ENCODE measurements at regions not wholly inside any gene's neighbourhood (a gene's known extent, or its start where the extent isn't known, plus 50 kb on each side); places are given as distances from the start of the nearest gene placed in this dataset.
A peak's percentile ranks its signal among the peaks of the same experiment; 100 is the strongest.

DNA sequence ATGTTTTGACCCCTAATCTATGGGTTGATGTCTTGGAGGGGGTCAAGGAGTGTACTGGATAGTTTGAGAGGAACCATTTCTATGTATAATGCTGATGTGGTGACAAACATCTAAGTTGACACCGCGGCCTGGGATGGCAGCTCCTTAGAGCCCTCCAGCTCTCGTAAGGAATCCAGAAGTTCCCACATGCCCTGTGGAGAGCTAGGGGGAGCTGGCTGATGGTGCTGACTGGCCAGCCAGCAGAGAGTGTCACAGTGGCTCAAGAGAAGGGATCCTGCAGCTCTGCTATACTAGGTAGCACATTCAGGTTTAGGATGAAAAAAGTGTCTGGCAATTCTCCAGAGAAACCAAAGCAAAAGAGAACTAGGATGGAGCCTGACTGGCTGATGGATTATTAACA, 842.2 kb upstream of the VRK2 start:
- H3K27ac ChIP-seq (ENCODE audit: insufficient read length, low read depth, low read length): no peak overlapping the region
- no peak overlapping the region for H3K18ac ChIP-seq (ENCODE audit: insufficient read length, low read depth, low read length)
- no peaks in the 10 kb centered on the region for H3K79me2 ChIP-seq (ENCODE audit: insufficient read depth, low read length)
- no peak overlapping the region for H3K23ac ChIP-seq (ENCODE audit: insufficient read length, low read depth, low read length)
- Mint-ChIP-seq H3K36me3 (ENCODE audit: insufficient read depth in 1 of 3, low read depth in 3 of 3) (no peaks in the 10 kb centered on the region), H3K27me3 (ENCODE audit: low read depth) (no peaks in the 10 kb centered on the region), H3K9me3 (peaks cover 0 to 3% of the 10 kb centered on the region in 2 experiments; a peak in 1 of 5 replicates), H3K27ac (no peak overlapping the region), H3K4me3 (no peak overlapping the region), H3K4me1 (peaks cover 0 to 9% of the 10 kb centered on the region in 2 experiments; a peak in 3 of 4 replicates)
- no peak overlapping the region for H2BK120ac ChIP-seq (ENCODE audit: low read depth, low read length, poor library complexity, severe bottlenecking)
- no peak overlapping the region for H3K14ac ChIP-seq (ENCODE audit: insufficient read depth, low read length)
- H2AK5ac ChIP-seq (ENCODE audit: insufficient read length, low read length): no peak overlapping the region
- H4K8ac ChIP-seq (replicated peaks; ENCODE audit: insufficient read length, low read depth, low read length): no peak overlapping the region
- H3K9me3 ChIP-seq (ENCODE audit: control insufficient read depth, low read depth, low read length): no peaks in the 10 kb centered on the region
- H3T11ph ChIP-seq (ENCODE audit: low read length): no peak overlapping the region
- H3K79me1 ChIP-seq (ENCODE audit: insufficient read depth, low read depth, low read length, poor library complexity, severe bottlenecking): no peaks in the 10 kb centered on the region
- H2BK12ac ChIP-seq (ENCODE audit: insufficient read length, low read depth, low read length): no peak overlapping the region
- TF ChIP-seq, protein P1, sequence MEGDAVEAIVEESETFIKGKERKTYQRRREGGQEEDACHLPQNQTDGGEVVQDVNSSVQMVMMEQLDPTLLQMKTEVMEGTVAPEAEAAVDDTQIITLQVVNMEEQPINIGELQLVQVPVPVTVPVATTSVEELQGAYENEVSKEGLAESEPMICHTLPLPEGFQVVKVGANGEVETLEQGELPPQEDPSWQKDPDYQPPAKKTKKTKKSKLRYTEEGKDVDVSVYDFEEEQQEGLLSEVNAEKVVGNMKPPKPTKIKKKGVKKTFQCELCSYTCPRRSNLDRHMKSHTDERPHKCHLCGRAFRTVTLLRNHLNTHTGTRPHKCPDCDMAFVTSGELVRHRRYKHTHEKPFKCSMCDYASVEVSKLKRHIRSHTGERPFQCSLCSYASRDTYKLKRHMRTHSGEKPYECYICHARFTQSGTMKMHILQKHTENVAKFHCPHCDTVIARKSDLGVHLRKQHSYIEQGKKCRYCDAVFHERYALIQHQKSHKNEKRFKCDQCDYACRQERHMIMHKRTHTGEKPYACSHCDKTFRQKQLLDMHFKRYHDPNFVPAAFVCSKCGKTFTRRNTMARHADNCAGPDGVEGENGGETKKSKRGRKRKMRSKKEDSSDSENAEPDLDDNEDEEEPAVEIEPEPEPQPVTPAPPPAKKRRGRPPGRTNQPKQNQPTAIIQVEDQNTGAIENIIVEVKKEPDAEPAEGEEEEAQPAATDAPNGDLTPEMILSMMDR (conservative IDR thresholded peaks at IDR 0.05): no peak
- H3K4me2 ChIP-seq (ENCODE audit: insufficient read depth, insufficient read length, low read length): no peak overlapping the region
- no peak overlapping the region for H2BK15ac ChIP-seq (ENCODE audit: low read depth, low read length)
- no peak overlapping the region for H4K5ac ChIP-seq (ENCODE audit: insufficient read length, low read depth, low read length)
- H3K56ac ChIP-seq (ENCODE audit: insufficient read length, low read depth, low read length): no peak overlapping the region
- no peak overlapping the region for H4K91ac ChIP-seq (ENCODE audit: insufficient read length, low read depth, low read length)
- peak; percentile 33 for DNase-seq
- no peaks in the 10 kb centered on the region for H4K20me1 ChIP-seq (ENCODE audit: control insufficient read depth, insufficient read depth, insufficient read length)
- no peak overlapping the region for H2AFZ ChIP-seq (ENCODE audit: low read length)
- no CpG with 5 or more reads among the region's 3 CpGs for WGBS (ENCODE audit: extremely low coverage, insufficient read length, low lambda C conversion rate)
- no peak overlapping the region for H2BK20ac ChIP-seq (ENCODE audit: low read depth, low read length, poor library complexity, severe bottlenecking)
- H3K4me1 ChIP-seq (ENCODE audit: insufficient read depth, low read length): no peaks in the 10 kb centered on the region
- no peak overlapping the region for H3K9ac ChIP-seq (ENCODE audit: extremely low read depth, insufficient read length, low read length)
- H3K4ac ChIP-seq (ENCODE audit: low read depth, low read length): no peak overlapping the region
- no peak overlapping the region for H2BK5ac ChIP-seq (ENCODE audit: insufficient read length, low read length)
- no peaks in the 10 kb centered on the region for H3K23me2 ChIP-seq (ENCODE audit: insufficient read length, low read depth, low read length, poor library complexity, severe bottlenecking)
- H3K27me3 ChIP-seq (ENCODE audit: insufficient read depth, low read length): no peaks in the 10 kb centered on the region

Measured in H9 (cell line).